GM23338 (cell line): ENCODE measurements at regions not wholly inside any gene's neighbourhood (a gene's known extent, or its start where the extent isn't known, plus 50 kb on each side); places are given as distances from the start of the nearest gene placed in this dataset.

ENCODE experiments used
- ATAC-seq: fragments of 200-7000 bp; cut with Tn5 transposase; 3 replicates; pipeline ENCODE4 v1.9.1; 2020
- DNase-seq: peaks from one replicate; pipeline ENCODE4 v3.0.0-alpha.2; 2015; ENCODE audit warnings: low spot score
- H2AFZ ChIP-seq: fragments of 200-600 bp; sonication (generic); 2 replicates; pipeline ENCODE4 v1.8.0; 2016; ENCODE audit warnings: antibody characterized with exemption, mild to moderate bottlenecking, moderate library complexity
- H3F3A ChIP-seq: fragments of 200-600 bp; sonication (generic); replicated peaks from 2 replicates; pipeline ENCODE4 v1.8.0; 2017; ENCODE audit warnings: antibody characterized with exemption, mixed run types, low read depth
- H3K27ac ChIP-seq: fragments of 200-600 bp; sonication (generic); 2 replicates; pipeline ENCODE4 v1.6.1; 2016; ENCODE audit warnings: low read depth
- H3K27me3 ChIP-seq: fragments of 200-600 bp; sonication (generic); 2 replicates; pipeline ENCODE4 v1.8.0; 2016; ENCODE audit warnings: mild to moderate bottlenecking, mixed run types, moderate library complexity; ENCODE audit not compliant: insufficient read depth
- H3K36me3 ChIP-seq: fragments of 200-600 bp; sonication (generic); 2 replicates; pipeline ENCODE4 v1.8.0; 2016; ENCODE audit warnings: mild to moderate bottlenecking; ENCODE audit not compliant: insufficient read depth
- H3K4me1 ChIP-seq: fragments of 200-600 bp; sonication (generic); 2 replicates; pipeline ENCODE4 v1.8.0; 2016; ENCODE audit warnings: mild to moderate bottlenecking, moderate library complexity; ENCODE audit not compliant: insufficient read depth
- H3K4me2 ChIP-seq: fragments of 200-600 bp; sonication (generic); 2 replicates; pipeline ENCODE4 v1.7.1; 2017; ENCODE audit warnings: mixed run types
- H3K4me3 ChIP-seq: fragments of 200-600 bp; sonication (generic); 2 replicates; pipeline ENCODE4 v1.6.1; 2016; ENCODE audit warnings: mixed run types
- H3K79me2 ChIP-seq: fragments of 200-600 bp; sonication (generic); replicated peaks from 2 replicates; pipeline ENCODE4 v1.8.0; 2017; ENCODE audit warnings: mild to moderate bottlenecking; ENCODE audit not compliant: insufficient read depth
- H3K9me2 ChIP-seq: fragments of 200-600 bp; sonication (generic); 2 replicates; pipeline ENCODE4 v1.8.0; 2017; ENCODE audit not compliant: insufficient read depth
- H4K20me1 ChIP-seq: fragments of 200-600 bp; sonication (generic); replicated peaks from 2 replicates; pipeline ENCODE4 v1.8.0; 2017; ENCODE audit warnings: mild to moderate bottlenecking; ENCODE audit not compliant: insufficient read depth
- H3K27ac Mint-ChIP-seq: 2 replicates; pipeline ENCODE4 v1.8.0; 2020; ENCODE audit warnings: inconsistent platforms, mild to moderate bottlenecking, moderate library complexity, mixed read lengths
- H3K27me3 Mint-ChIP-seq: 3 replicates; pipeline ENCODE4 v1.8.0; 2022; ENCODE audit warnings: low read depth, mild to moderate bottlenecking, moderate library complexity, mixed read lengths, inconsistent platforms; ENCODE audit not compliant: insufficient read depth, poor library complexity
- H3K36me3 Mint-ChIP-seq: 3 replicates; pipeline ENCODE4 v1.8.0; 2021; ENCODE audit warnings: low read depth, mild to moderate bottlenecking, inconsistent platforms, moderate library complexity, mixed read lengths
- H3K4me1 Mint-ChIP-seq: 3 replicates; pipeline ENCODE4 v1.8.0; 2020; ENCODE audit warnings: mild to moderate bottlenecking, inconsistent platforms, mixed read lengths
- H3K4me3 Mint-ChIP-seq: 3 replicates; pipeline ENCODE4 v1.8.0; 2021; ENCODE audit warnings: moderate library complexity, mild to moderate bottlenecking, inconsistent platforms, mixed read lengths
- H3K9me3 Mint-ChIP-seq: 3 replicates; pipeline ENCODE4 v1.8.0; 2020; ENCODE audit warnings: moderate library complexity, mild to moderate bottlenecking, inconsistent platforms, mixed read lengths
- CREB1 ChIP-seq: fragments of 250-450 bp; sonication (Bioruptor Pico); IDR thresholded peaks from 2 replicates; pipeline ENCODE4 v1.5.0; 2020; ENCODE audit warnings: low read depth, mild to moderate bottlenecking, moderate library complexity
- EZH2phosphoT487 ChIP-seq: fragments of 200-600 bp; sonication (generic); IDR thresholded peaks from one replicate; pipeline ENCODE4 v1.8.1; 2018; ENCODE audit warnings: antibody characterized with exemption; ENCODE audit not compliant: unreplicated experiment
- JUNB ChIP-seq: IDR thresholded peaks from one replicate; pipeline ENCODE4 v1.6.1; 2016; ENCODE audit warnings: antibody characterized with exemption; ENCODE audit not compliant: unreplicated experiment
- NANOG ChIP-seq: IDR thresholded peaks from 2 replicates; pipeline ENCODE4 v1.6.1; 2016; ENCODE audit warnings: antibody characterized with exemption, borderline replicate concordance
- POLR2AphosphoS5 ChIP-seq: IDR thresholded peaks from 2 replicates; pipeline ENCODE4 v1.6.1; 2016; ENCODE audit warnings: antibody characterized with exemption, low read depth
- ZNF331 ChIP-seq: fragments of 250-450 bp; sonication (Bioruptor Pico); IDR thresholded peaks from 2 replicates; pipeline ENCODE4 v1.5.0; 2020; ENCODE audit warnings: low read depth, mild to moderate bottlenecking, moderate library complexity
- TF ChIP-seq, protein P1 (sequence below): fragments of 250-450 bp; sonication (Bioruptor Pico); IDR thresholded peaks from 2 replicates; pipeline ENCODE4 v1.5.0; 2020; ENCODE audit warnings: mild to moderate bottlenecking, moderate library complexity
- TF ChIP-seq, protein P2 (sequence below): IDR thresholded peaks from one replicate; pipeline ENCODE4 v1.6.1; 2018; ENCODE audit warnings: antibody characterized with exemption; ENCODE audit not compliant: unreplicated experiment

DNA sequence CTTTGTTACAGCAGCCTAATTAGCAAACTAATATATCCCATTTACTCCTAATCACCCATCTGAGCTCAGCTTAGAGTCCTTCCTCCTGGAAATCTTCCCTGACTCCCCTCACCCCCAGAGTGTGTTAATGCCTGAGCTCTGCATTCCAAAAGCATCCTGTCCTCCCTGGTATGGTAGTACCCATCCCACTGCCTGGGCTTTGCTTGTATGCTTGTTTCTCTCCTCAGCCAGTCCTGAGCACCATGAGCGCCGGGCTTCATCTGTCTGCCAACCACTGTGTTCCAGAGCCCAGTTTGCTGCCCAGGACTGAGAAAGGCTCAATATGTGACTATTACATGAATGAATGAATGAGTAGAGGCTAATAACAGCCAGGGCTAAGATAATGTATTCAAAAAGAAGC is 272.4 kb downstream of the CDK5RAP2 start (continued):
- TF ChIP-seq, protein P1, sequence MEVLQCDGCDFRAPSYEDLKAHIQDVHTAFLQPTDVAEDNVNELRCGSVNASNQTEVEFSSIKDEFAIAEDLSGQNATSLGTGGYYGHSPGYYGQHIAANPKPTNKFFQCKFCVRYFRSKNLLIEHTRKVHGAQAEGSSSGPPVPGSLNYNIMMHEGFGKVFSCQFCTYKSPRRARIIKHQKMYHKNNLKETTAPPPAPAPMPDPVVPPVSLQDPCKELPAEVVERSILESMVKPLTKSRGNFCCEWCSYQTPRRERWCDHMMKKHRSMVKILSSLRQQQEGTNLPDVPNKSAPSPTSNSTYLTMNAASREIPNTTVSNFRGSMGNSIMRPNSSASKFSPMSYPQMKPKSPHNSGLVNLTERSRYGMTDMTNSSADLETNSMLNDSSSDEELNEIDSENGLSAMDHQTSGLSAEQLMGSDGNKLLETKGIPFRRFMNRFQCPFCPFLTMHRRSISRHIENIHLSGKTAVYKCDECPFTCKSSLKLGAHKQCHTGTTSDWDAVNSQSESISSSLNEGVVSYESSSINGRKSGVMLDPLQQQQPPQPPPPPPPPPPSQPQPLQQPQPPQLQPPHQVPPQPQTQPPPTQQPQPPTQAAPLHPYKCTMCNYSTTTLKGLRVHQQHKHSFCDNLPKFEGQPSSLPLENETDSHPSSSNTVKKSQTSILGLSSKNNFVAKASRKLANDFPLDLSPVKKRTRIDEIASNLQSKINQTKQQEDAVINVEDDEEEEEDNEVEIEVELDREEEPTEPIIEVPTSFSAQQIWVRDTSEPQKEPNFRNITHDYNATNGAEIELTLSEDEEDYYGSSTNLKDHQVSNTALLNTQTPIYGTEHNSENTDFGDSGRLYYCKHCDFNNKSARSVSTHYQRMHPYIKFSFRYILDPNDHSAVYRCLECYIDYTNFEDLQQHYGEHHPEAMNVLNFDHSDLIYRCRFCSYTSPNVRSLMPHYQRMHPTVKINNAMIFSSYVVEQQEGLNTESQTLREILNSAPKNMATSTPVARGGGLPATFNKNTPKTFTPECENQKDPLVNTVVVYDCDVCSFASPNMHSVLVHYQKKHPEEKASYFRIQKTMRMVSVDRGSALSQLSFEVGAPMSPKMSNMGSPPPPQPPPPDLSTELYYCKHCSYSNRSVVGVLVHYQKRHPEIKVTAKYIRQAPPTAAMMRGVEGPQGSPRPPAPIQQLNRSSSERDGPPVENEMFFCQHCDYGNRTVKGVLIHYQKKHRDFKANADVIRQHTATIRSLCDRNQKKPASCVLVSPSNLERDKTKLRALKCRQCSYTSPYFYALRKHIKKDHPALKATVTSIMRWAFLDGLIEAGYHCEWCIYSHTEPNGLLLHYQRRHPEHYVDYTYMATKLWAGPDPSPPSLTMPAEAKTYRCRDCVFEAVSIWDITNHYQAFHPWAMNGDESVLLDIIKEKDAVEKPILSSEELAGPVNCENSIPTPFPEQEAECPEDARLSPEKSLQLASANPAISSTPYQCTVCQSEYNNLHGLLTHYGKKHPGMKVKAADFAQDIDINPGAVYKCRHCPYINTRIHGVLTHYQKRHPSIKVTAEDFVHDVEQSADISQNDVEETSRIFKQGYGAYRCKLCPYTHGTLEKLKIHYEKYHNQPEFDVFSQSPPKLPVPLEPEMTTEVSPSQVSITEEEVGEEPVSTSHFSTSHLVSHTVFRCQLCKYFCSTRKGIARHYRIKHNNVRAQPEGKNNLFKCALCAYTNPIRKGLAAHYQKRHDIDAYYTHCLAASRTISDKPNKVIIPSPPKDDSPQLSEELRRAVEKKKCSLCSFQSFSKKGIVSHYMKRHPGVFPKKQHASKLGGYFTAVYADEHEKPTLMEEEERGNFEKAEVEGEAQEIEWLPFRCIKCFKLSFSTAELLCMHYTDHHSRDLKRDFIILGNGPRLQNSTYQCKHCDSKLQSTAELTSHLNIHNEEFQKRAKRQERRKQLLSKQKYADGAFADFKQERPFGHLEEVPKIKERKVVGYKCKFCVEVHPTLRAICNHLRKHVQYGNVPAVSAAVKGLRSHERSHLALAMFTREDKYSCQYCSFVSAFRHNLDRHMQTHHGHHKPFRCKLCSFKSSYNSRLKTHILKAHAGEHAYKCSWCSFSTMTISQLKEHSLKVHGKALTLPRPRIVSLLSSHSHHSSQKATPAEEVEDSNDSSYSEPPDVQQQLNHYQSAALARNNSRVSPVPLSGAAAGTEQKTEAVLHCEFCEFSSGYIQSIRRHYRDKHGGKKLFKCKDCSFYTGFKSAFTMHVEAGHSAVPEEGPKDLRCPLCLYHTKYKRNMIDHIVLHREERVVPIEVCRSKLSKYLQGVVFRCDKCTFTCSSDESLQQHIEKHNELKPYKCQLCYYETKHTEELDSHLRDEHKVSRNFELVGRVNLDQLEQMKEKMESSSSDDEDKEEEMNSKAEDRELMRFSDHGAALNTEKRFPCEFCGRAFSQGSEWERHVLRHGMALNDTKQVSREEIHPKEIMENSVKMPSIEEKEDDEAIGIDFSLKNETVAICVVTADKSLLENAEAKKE (CRISPR knock-in tag): no peak
- TF ChIP-seq EZH2phosphoT487: no peak
- TF ChIP-seq ZNF331: no peak
- no peak for TF ChIP-seq CREB1 (CRISPR knock-in tag)
- TF ChIP-seq JUNB: no peak
- no peak for TF ChIP-seq NANOG
- TF ChIP-seq POLR2AphosphoS5: no peak

DNA sequence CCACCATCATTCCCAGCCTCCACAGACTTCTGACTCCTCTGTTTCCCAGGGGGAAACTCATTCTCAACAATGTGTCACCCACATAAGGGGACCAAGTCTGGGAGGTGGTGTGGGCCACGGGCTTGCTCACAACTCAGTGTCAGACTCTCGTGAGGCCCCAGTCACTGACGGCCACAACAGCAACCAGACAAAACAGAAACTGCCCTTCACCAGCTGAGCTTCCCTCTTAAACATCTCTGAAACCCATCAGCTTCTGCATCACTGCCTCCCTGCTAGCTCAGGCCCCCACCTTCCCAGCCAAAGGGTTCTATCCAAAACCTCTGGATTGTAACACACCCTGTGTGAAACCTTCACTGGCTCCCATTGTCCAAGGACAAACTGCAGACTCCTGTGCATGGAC is 273.4 kb downstream of the CDK5RAP2 start:
- H3K27me3 ChIP-seq: no peaks in the 10 kb centered on the region
- H3K36me3 Mint-ChIP-seq: peaks cover 7% of the 10 kb centered on the region; the same call in 1 of the 3 replicates
- H3K4me1 ChIP-seq: peaks cover 15% of the 10 kb centered on the region; the same call in 1 of the 2 replicates
- no peak overlapping the region for H3K4me2 ChIP-seq
- H2AFZ ChIP-seq: no peak overlapping the region
- no peak overlapping the region for H3K4me3 ChIP-seq
- H3K4me1 Mint-ChIP-seq: peaks cover 20% of the 10 kb centered on the region
- peaks cover 3% of the 10 kb centered on the region for H3K27me3 Mint-ChIP-seq
- H3F3A ChIP-seq: no peaks in the 10 kb centered on the region
- no peak overlapping the region for H3K4me3 Mint-ChIP-seq
- H3K36me3 ChIP-seq: no peaks in the 10 kb centered on the region
- no peaks in the 10 kb centered on the region for H3K79me2 ChIP-seq
- H3K27ac Mint-ChIP-seq: no peak overlapping the region
- ATAC-seq (no peak), DNase-seq (no peak)
- no peaks in the 10 kb centered on the region for H4K20me1 ChIP-seq
- peaks cover 16% of the 10 kb centered on the region for H3K9me3 Mint-ChIP-seq
- H3K9me2 ChIP-seq: no peaks in the 10 kb centered on the region
- no peak overlapping the region for H3K27ac ChIP-seq
- TF ChIP-seq, protein P2, sequence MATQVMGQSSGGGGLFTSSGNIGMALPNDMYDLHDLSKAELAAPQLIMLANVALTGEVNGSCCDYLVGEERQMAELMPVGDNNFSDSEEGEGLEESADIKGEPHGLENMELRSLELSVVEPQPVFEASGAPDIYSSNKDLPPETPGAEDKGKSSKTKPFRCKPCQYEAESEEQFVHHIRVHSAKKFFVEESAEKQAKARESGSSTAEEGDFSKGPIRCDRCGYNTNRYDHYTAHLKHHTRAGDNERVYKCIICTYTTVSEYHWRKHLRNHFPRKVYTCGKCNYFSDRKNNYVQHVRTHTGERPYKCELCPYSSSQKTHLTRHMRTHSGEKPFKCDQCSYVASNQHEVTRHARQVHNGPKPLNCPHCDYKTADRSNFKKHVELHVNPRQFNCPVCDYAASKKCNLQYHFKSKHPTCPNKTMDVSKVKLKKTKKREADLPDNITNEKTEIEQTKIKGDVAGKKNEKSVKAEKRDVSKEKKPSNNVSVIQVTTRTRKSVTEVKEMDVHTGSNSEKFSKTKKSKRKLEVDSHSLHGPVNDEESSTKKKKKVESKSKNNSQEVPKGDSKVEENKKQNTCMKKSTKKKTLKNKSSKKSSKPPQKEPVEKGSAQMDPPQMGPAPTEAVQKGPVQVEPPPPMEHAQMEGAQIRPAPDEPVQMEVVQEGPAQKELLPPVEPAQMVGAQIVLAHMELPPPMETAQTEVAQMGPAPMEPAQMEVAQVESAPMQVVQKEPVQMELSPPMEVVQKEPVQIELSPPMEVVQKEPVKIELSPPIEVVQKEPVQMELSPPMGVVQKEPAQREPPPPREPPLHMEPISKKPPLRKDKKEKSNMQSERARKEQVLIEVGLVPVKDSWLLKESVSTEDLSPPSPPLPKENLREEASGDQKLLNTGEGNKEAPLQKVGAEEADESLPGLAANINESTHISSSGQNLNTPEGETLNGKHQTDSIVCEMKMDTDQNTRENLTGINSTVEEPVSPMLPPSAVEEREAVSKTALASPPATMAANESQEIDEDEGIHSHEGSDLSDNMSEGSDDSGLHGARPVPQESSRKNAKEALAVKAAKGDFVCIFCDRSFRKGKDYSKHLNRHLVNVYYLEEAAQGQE: no peak
- no peak for TF ChIP-seq CREB1 (CRISPR knock-in tag)
